ENCODE measurements at regions not wholly inside any gene's neighbourhood (a gene's known extent, or its start where the extent isn't known, plus 50 kb on each side); places are given as distances from the start of the nearest gene placed in this dataset.

DNA sequence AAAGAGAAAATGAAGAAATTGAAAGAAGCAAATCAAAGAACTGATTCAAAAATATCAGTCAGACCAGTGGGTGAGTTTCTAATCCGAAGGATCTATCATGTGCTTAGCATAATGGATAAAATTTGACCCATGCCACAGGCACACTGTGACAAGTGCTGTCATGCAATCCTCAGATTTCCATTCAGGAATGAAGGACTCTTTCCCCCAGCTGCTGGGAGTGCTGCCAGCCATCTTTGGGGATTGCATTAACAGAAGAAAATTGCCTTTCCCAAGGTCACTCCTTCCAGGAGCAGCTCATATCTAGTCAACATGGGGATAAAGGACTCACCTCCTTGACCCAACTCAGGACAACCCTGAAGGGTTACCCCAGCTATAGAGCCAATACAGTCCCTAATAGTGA is 316.7 kb upstream of the TBX18 start:
- TF ChIP-seq, protein P1, sequence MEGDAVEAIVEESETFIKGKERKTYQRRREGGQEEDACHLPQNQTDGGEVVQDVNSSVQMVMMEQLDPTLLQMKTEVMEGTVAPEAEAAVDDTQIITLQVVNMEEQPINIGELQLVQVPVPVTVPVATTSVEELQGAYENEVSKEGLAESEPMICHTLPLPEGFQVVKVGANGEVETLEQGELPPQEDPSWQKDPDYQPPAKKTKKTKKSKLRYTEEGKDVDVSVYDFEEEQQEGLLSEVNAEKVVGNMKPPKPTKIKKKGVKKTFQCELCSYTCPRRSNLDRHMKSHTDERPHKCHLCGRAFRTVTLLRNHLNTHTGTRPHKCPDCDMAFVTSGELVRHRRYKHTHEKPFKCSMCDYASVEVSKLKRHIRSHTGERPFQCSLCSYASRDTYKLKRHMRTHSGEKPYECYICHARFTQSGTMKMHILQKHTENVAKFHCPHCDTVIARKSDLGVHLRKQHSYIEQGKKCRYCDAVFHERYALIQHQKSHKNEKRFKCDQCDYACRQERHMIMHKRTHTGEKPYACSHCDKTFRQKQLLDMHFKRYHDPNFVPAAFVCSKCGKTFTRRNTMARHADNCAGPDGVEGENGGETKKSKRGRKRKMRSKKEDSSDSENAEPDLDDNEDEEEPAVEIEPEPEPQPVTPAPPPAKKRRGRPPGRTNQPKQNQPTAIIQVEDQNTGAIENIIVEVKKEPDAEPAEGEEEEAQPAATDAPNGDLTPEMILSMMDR (conservative IDR thresholded peaks at IDR 0.05 in 1 of 2, IDR thresholded peaks at IDR 0.05 in 1 of 2; ENCODE audit: extremely low read depth in 1 of 2, insufficient read depth in 1 of 2, low read depth in 1 of 2, low read length in 2 of 2), result no peak
- no peak for TF ChIP-seq EZH2 (IDR thresholded peaks at IDR 0.05; ENCODE audit: borderline replicate concordance, low read length)
